GM18873 (cell line): ENCODE measurements at regions not wholly inside any gene's neighbourhood (a gene's known extent, or its start where the extent isn't known, plus 50 kb on each side); places are given as distances from the start of the nearest gene placed in this dataset.
"Not testable (repeated sequence)": the region's sequence is repeated elsewhere in the genome, so short reads cannot be mapped to it uniquely, and the experiment has no call there.

Experiments
- ATAC-seq: cut with Tn5 transposase; IDR thresholded peaks from one replicate; pipeline ENCODE4 v1.9.1; 2021; ENCODE audit warnings: mild to moderate bottlenecking, moderate library complexity, moderate number of reproducible peaks; ENCODE audit not compliant: unreplicated experiment, low FRiP score

DNA sequence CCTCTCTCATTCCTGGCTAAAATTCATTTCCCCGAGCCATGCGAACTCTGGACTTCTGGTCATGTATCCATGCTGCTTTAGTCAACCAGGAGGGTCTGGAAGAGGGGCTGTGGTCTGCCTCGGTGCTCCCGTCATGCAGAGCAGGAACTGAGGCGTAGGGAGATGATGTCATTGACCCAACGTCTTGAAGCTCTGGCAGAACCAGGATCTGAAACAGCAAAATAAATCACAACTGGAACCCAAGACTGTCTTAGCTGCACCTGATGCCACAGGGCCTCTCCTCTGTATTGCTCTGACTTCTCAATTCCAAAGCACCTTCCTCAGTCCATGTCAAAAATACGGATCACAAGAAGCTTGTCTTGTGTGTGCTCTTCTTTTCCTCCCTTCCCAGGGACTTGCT, 131.0 kb upstream of the LDB2 start:
- no peak for ATAC-seq

- ATAC-seq = no peak
These were observed 129.1 kb upstream of the LDB2 start for GRCh38 chr4:17027495-17027894.

GRCh38 chr4:17024425-17024824, 126.0 kb upstream of the LDB2 start:
- no peak for ATAC-seq

DNA sequence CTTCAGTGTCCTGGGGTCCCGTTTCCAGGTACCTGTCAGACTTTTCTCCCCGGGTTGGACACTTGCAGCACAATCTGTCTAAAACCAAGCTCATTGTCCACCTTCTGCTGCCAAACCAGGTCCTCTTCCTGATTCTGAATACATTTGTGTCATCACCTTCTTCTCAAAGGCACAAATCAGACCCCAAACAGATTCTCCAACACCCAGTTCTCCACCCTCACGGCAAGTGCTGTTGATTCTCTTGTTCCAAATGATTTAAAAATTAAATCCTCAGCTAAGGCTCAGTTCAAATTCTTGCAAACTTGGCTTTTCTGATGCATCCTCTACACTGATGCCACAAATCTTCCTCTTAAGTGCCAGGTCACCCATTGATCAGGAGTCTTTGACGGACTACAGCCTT, 122.5 kb upstream of the LDB2 start:
- no peak for ATAC-seq

DNA sequence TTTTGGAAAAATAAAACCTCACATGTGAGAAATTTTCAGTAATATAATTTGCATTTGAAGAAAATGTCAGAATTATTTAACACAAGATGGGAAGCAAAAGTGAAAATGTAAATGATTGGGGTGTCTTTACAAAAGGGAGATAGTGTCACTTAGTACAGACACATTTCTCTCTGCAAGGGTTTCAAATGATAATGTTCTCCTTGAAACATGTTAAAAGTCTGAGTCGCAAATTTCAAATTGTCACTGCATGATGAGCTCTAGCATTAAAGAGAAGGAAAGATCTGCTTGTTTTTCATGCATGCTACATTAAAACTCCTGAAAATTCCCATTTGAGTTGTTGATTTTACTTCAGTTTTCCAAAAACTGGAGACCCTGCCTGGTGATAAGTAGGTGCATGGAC, 122.0 kb upstream of the LDB2 start:
- ATAC-seq = no peak

- not testable (repeated sequence) for ATAC-seq
These were observed 120.2 kb upstream of the LDB2 start for GRCh38 chr4:17018621-17019020.

DNA sequence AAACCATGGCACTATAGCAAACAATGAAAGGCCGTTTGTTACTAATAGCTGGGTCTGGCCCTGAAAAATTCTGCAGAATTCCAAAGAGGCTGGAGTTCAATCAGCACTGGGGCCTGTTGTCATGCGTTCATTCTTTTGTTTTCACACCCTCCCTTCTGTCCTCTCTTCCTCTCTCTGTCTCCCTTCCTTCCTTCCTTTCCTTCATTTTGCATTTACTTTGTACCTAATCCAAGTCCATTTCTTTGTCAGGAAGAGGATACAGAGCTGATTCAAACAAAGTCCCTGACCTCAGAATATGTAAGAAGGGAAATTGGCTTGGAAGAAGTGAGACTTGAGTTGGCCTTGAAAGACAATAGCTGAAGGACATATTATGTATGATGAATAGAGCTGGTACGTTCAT, 119.6 kb upstream of the LDB2 start:
- ATAC-seq = no peak

GRCh38 chr4:17013382-17014006, 115.0 kb upstream of the LDB2 start:
- no peak for ATAC-seq

DNA sequence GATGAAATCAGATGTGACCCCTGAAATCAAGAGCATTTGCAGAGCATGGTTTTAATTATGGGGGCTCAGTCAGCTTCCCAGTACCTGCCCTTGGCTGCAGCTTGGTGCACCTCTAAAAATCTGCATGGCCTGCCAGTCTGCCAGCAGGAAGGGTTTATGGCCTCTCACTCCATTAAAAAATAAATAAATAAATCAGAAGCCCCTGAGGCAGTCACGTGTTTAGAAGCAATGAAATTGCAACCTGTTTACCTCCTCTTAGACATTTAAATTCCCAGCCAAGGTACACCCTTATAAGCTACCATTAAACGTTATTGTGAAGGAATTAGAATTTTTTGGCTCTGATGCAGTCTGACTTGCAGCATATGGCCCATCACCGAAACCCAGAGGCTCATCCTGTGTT, 114.0 kb upstream of the LDB2 start:
- no peak for ATAC-seq

GRCh38 chr4:17010426-17011087, 112.1 kb upstream of the LDB2 start:
- ATAC-seq = no peak

GRCh38 chr4:17009871-17010367, 111.5 kb upstream of the LDB2 start:
- ATAC-seq = no peak

- ATAC-seq = no peak
These were observed 110.4 kb upstream of the LDB2 start for GRCh38 chr4:17008834-17009345.

DNA sequence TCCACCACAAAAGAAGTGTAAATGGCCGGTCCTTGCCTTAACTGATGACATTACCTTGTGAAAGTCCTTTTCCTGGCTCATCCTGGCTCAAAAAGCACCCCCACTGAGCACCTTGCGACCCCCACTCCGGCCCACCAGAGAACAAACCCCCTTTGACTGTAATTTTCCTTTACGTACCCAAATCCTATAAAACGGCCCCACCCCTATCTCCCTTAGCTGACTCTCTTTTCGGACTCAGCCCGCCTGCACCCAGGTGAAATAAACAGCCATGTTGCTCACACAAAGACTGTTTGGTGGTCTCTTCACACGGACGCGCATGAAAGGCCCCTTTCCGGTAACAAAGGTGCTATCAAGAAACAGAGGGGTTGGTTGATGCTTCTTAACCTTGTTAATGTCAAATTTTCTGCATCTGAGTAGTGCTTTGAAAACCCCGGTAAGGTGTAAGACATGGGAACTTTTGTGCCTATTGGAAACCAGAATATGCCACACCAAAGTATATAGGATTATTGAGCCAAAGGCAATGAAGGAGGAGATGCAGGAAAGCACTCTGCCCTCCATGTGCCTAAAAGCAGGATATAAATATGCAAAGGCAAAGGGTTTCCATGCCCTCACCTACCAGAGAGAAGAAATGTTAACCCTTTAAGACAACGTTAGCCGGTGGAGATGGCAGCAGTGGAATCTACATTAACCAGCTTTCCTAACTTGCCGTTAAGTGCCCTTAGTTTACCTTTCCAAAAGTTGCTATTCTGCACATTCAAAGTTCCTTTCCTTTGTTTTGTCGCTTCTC, 105.4 kb upstream of the LDB2 start:
- not testable (repeated sequence) for ATAC-seq

GRCh38 chr4:16995451-16995850, 97.0 kb upstream of the LDB2 start:
- ATAC-seq = no peak

DNA sequence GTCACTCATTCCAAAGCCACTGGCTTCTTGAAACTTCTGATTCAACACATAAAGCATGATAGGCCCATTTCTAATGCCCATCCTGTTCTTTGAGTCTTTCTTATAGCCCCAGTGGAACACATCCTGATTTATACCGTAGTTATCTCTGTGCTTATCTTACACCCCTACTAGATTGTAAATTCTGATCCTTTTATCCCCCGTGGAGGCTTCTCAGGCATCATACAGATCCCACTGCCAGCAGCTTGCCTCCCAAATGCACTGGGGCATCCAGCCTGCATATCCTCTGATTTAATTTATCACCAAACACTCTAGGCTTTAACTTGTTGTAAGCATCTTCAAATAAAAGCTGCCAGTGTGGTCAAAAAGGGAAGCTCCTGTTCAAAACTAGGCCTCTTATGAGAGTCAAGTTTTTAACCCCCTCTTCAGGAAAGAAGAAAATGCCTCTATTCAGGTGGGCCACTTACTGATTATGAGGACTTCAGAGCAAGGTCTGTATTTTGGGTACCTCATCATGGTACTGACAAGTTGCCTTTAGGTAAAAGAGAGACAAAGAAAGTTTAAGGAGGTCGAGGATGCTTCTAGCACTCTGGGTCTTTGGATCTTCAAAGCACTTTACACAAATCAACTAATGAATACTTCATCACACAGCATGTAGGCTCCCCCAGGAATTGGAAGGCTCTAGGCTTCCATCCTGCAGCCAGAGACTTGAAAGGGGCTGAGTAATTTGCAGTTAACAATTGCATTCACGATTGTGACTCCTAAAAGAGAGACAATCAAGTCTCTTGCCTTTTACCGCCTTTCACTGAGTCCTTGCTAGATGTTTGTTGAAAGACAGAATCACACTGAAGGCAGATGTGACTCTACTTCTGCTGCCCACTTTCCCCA, 95.8 kb upstream of the LDB2 start:
- ATAC-seq = no peak

DNA sequence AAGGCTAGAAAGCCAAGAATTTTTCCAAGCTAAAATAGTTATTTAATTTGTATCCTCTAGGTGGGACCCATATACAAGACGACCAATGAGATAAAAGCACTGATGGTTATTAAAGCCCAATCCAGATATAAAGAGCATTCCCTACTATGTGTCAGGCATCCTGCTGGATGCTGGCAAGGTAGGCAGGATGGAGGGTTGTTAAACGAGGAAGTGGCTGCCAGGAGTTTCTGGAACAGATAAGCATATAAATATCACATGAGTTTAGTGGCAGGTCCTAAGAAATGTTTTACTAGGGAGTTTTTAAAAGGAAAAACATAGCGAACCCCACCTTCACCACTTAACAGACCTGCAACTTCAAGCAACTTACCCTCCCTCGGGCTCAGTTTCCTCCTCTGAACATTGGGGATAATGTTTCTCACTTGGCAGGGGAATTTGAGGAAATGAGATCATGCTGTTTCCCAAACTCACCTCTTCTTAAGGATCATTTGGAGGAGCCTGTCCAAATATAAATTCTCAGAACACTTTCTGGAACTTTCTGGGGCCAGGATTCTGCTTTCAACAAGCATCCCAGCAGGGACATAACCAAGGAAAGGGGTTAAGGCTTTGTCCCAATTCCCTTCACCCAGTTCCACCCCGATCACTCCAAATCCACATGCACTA, 94.3 kb upstream of the LDB2 start:
- no peak for ATAC-seq

- no peak for ATAC-seq
These were observed 93.0 kb upstream of the LDB2 start for GRCh38 chr4:16991450-16991849.

DNA sequence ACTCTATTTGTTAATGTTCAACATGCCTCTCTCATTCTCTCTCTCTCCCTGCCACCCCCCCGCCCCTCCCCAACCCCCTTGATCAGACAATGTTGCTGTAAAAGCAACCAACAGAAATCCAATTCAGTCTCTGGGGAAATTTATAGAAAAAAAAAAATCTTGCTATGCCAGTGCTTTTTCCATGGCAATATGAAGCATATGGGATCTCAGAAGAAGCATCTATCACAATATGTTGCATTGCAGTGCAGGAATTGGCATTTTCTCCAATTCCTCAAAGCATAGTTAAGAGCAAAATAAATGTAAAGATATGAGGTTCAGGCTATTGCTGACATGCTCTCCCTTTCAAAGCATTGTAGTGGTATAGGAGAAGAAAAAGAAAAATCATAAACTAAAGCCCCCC, 90.9 kb upstream of the LDB2 start:
- ATAC-seq = no peak

- no peak for ATAC-seq
These were observed 90.4 kb upstream of the LDB2 start for GRCh38 chr4:16988814-16989213.

DNA sequence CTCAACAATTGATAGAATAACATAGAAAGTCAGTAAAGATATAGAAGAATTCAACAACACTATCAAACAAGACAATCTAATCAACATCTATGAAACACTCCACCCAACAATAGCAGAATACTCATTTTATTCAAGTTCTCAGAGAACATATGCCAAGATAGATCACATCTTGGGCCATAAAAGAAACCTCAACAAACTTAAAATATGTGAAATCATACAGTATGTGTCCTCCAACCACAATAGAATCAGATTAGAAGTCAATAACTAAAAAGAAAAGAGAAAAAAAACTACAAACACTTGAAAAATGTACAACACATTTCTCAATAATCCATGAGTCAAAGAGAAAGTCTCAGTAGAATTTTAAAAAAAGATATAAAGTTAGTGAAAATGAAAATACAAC, 78.6 kb upstream of the LDB2 start:
- ATAC-seq = no peak
